ENCODE measurements at regions not wholly inside any gene's neighbourhood (a gene's known extent, or its start where the extent isn't known, plus 50 kb on each side); places are given as distances from the start of the nearest gene placed in this dataset.

GRCh38 chr6:53398247-53399026, 49.7 kb upstream of the ELOVL5 start:
- TF ChIP-seq BACH1 (IDR thresholded peaks at IDR 0.05; ENCODE audit: low read length) (no peak), BRCA1 (IDR thresholded peaks at IDR 0.05; ENCODE audit: low read depth, low read length) (no peak), FOSL1 (IDR thresholded peaks at IDR 0.05; ENCODE audit: insufficient read depth, low read depth, low read length) (no peak), CREB1 (IDR thresholded peaks at IDR 0.05) (no peak), RAD21 (IDR thresholded peaks at IDR 0.05 in 1 of 2, conservative IDR thresholded peaks at IDR 0.05 in 1 of 2; ENCODE audit: low read depth in 2 of 2, low read length in 2 of 2) (no peak), POLR2AphosphoS5 (IDR thresholded peaks at IDR 0.05; ENCODE audit: low read depth, low read length) (no peak), CTCF (IDR thresholded peaks at IDR 0.05; ENCODE audit: control extremely low read depth in 1 of 3, insufficient read depth in 1 of 3, low read depth in 1 of 3, low read length in 3 of 3) (no peak), KDM4A (IDR thresholded peaks at IDR 0.05; ENCODE audit: low read depth, low read length, severe bottlenecking) (no peak), CTBP2 (IDR thresholded peaks at IDR 0.05; ENCODE audit: borderline replicate concordance, insufficient read depth, insufficient read length, low read length) (no peak), JUND (IDR thresholded peaks at IDR 0.05; ENCODE audit: low read length) (no peak), SAP30 (IDR thresholded peaks at IDR 0.05; ENCODE audit: insufficient read depth, insufficient replicate concordance, low read length) (no peak), NRF1 (IDR thresholded peaks at IDR 0.05; ENCODE audit: low read depth, low read length) (no peak), RNF2 (IDR thresholded peaks at IDR 0.05; ENCODE audit: borderline replicate concordance, low read depth, low read length, missing control alignments, poor library complexity, severe bottlenecking) (no peak), TCF12 (IDR thresholded peaks at IDR 0.05; ENCODE audit: low read depth, low read length) (no peak)

All from H1 (cell line).